PC-9 (cell line): ENCODE measurements at regions not wholly inside any gene's neighbourhood (a gene's known extent, or its start where the extent isn't known, plus 50 kb on each side); places are given as distances from the start of the nearest gene placed in this dataset.

Experiments
- CTCF ChIP-seq: fragments of 200-600 bp; sonication (generic); conservative IDR thresholded peaks from 2 replicates; pipeline ENCODE4 v1.6.1; 2017; ENCODE audit warnings: mixed run types, antibody characterized with exemption, mild to moderate bottlenecking, moderate library complexity
- EZH2 ChIP-seq: fragments of 200-600 bp; sonication (generic); IDR thresholded peaks from 2 replicates; pipeline ENCODE4 v1.8.0; 2017; ENCODE audit warnings: antibody characterized with exemption, low read depth

GRCh38 chr11:127066401-127067090 lies 66.0 kb upstream of the KIRREL3 start:
- no peak for TF ChIP-seq CTCF
- no peak for TF ChIP-seq EZH2
